KG1 (cell line): ENCODE measurements at regions not wholly inside any gene's neighbourhood (a gene's known extent, or its start where the extent isn't known, plus 50 kb on each side); places are given as distances from the start of the nearest gene placed in this dataset.

Experiments used
- DNase-seq: peaks from one replicate; lab custom pipeline; 2025; lab: John Stamatoyannopoulos, UW

GRCh38 chr2:5493256-5493655 is 198.9 kb upstream of the SOX11 start:
- DNase-seq: no peak

- DNase-seq: no peak
These were observed 198.0 kb upstream of the SOX11 start for GRCh38 chr2:5494212-5494611.

- no peak for DNase-seq
These were observed 196.6 kb upstream of the SOX11 start for GRCh38 chr2:5495586-5495985.

- no peak for DNase-seq
These were observed 194.3 kb upstream of the SOX11 start for GRCh38 chr2:5497874-5498273.

- no peak for DNase-seq
These were observed 190.4 kb upstream of the SOX11 start for GRCh38 chr2:5501807-5502206.

- DNase-seq: no peak
These were observed 189.8 kb upstream of the SOX11 start for GRCh38 chr2:5502385-5502784.

- DNase-seq: no peak
These were observed 187.4 kb upstream of the SOX11 start for GRCh38 chr2:5504756-5505155.

- DNase-seq: no peak
These were observed 184.8 kb upstream of the SOX11 start for GRCh38 chr2:5507367-5507766.

GRCh38 chr2:5509362-5509761 is 182.8 kb upstream of the SOX11 start:
- no peak for DNase-seq

- no peak for DNase-seq
These were observed 182.1 kb upstream of the SOX11 start for GRCh38 chr2:5510082-5510481.

GRCh38 chr2:5515693-5516092 is 176.5 kb upstream of the SOX11 start:
- DNase-seq: no peak

GRCh38 chr2:5519286-5519685 is 172.9 kb upstream of the SOX11 start:
- no peak for DNase-seq

- DNase-seq: no peak
These were observed 171.7 kb upstream of the SOX11 start for GRCh38 chr2:5520463-5520972.

GRCh38 chr2:5521461-5521860 is 170.7 kb upstream of the SOX11 start:
- DNase-seq: no peak

- no peak for DNase-seq
These were observed 167.6 kb upstream of the SOX11 start for GRCh38 chr2:5524551-5524950.

- no peak for DNase-seq
These were observed 163.5 kb upstream of the SOX11 start for GRCh38 chr2:5528706-5529105.

GRCh38 chr2:5530011-5530696 is 162.0 kb upstream of the SOX11 start:
- no peak for DNase-seq

GRCh38 chr2:5535301-5535700 is 156.9 kb upstream of the SOX11 start:
- no peak for DNase-seq

- no peak for DNase-seq
These were observed 154.9 kb upstream of the SOX11 start for GRCh38 chr2:5537180-5537688.

GRCh38 chr2:5538313-5538712 is 153.9 kb upstream of the SOX11 start:
- no peak for DNase-seq

- no peak for DNase-seq
These were observed 153.4 kb upstream of the SOX11 start for GRCh38 chr2:5538772-5539171.

- DNase-seq: no peak
These were observed 152.7 kb upstream of the SOX11 start for GRCh38 chr2:5539282-5540165.

- no peak for DNase-seq
These were observed 151.3 kb upstream of the SOX11 start for GRCh38 chr2:5540856-5541255.
